Activated CD4-positive, CD25-positive, alpha-beta regulatory T cell treated with anti-CD3 and anti-CD28 coated beads, Interleukin-2, amount 50 U/mL, for 72 hours (primary cell): ENCODE measurements at regions not wholly inside any gene's neighbourhood (a gene's known extent, or its start where the extent isn't known, plus 50 kb on each side); places are given as distances from the start of the nearest gene placed in this dataset.

Source experiments
- DNase-seq: peaks from one replicate; pipeline ENCODE4 v3.0.0; 2021

GRCh38 chr13:106008540-106008939 is 526.9 kb downstream of the EFNB2 start:
- DNase-seq, result no peak

- DNase-seq, result no peak
Measured at GRCh38 chr13:106007156-106007555, 528.3 kb downstream of the EFNB2 start.

DNA sequence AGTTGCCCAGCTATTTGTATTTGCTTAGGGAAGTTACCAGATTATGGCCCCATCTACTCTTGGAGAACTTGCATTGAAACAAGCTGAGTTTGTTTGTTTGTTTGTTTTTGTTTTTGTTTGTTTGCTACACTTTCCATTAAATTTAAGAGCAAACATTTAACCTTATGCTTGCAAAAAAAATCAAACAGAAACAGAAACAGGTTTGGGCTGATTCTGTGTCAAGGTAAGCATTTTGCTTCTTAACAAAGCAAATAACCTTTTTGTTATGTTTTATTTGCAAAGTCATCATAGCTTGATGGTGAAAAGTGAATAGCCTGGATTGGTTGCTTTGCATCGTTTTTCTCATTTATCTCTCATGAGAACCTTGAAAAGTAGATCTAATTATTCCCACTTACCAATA is 531.8 kb downstream of the EFNB2 start:
- DNase-seq, result no peak

DNA sequence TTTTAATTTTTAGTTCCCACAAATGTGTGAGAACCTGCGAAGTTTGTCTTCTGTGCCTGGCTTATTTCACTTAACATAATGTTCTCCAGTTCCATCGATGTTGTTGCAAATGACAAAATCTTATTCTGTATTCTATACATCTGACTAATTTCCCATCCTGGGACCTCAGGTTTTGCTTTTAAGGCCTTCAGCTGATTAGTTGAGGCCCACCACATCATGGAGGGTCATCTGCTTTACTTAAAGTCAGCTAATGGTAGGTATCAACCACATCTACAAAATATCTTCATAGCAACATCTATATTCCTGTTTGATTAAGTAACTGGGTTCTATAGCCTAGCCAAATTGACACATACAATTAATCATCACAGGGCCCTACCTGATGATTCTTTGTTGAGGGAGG is 534.0 kb downstream of the EFNB2 start:
- no peak for DNase-seq

DNA sequence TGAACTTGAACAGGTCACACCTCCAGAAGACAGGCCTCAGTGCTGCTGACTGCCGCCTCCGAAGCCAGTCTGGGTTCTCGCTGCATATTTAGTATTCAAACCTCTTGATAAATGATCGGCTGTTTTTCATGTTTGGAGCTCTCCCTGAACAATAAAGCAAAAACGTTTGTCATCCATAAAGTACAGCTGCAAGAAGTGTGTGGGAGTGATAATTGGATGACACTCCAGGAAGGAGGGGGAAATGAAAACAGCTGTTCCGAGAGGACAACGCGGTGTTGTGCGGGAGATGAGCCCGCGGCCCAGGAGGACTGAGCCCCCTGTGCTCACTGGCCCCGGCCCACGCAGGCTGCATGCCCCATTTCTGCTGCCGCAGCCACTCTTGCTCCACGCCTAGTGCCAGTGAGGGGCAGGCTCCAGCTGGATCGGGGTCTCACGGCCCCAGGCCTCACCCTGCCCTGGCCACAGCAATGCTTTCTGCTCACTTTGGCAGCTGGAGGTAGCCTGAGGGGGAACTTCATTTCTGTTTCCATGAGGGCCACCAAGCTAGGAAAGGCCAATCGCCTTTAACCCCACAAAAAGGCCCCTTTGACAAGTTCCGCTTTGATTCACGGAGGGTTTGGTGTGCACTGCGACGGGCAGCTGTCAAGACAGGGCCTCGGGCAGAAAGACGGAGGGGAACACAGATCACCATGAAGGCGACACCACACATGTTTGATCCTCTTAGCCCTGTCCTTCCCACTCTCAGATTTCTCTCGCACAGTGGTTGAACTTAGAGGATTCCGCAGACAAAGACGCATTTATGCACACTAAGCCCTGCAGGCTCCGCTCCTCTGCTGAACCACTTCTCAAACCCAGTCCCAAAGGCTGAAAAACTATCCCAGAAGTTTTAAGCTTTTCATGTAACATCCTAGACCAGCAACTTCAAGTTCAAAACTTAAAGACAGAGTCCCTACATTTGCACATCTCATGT is 537.6 kb downstream of the EFNB2 start:
- no peak for DNase-seq

DNA sequence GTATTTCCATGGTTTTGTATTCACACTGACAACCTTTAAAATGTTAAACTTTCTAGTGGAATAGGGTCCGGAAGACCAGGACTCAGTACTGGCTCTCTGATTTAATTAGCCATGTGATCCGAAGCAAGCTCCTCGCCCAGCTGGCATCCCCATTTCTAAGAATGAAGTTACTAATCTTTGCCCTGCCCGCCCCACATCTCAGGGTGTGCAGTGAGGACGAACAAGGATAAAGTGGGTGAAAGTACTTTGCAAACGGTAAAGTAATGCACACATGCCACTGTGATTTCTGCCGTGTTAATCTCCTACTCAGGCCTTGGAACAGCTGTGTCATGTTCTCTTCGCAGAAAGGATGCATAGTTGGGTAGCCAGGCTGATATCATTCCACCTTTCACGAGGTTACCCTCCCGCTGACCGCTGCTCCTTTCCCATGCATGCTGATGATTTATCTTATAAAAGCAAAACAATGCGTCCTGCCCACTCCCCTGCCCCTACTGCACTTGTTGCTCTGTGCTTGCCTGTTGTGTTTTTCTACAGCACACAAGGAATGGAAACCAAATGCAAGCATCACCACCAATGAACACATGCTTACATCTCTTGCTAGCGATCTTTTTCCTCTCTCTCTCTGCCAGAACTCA is 539.0 kb downstream of the EFNB2 start:
- no peak for DNase-seq

GRCh38 chr13:105994340-105994739 is 541.1 kb downstream of the EFNB2 start:
- DNase-seq, result no peak

- DNase-seq, result no peak
Measured at GRCh38 chr13:105991622-105992277, 543.7 kb downstream of the EFNB2 start.

GRCh38 chr13:105991131-105991530 is 544.3 kb downstream of the EFNB2 start:
- no peak for DNase-seq

GRCh38 chr13:105990256-105990958 is 545.1 kb downstream of the EFNB2 start:
- DNase-seq, result no peak

- DNase-seq, result no peak
Measured at GRCh38 chr13:105984646-105985045, 550.8 kb downstream of the EFNB2 start.

DNA sequence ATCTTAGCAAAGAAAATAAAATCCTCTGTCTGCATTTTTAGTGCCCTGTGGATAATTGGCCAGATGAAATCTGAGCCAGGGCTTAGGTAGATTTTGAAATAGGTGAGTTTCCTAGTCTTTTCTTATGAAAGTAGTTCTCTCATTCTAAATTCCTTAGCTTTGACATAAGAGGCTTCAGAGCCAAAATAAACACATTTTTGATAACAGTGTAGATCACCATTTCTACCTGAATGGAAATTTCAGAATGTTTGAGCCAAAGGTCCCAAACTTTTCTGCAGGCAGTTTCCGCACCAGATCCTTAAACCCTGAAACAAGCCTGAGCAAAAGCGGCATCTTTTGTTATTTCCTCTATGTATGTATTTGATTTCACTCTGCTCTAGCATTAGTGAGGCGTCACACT is 551.2 kb downstream of the EFNB2 start:
- no peak for DNase-seq

- no peak for DNase-seq
Measured at GRCh38 chr13:105982219-105982930, 553.1 kb downstream of the EFNB2 start.

- DNase-seq, result no peak
Measured at GRCh38 chr13:105979131-105980011, 556.1 kb downstream of the EFNB2 start.

- DNase-seq, result no peak
Measured at GRCh38 chr13:105974380-105974779, 561.1 kb downstream of the EFNB2 start.

DNA sequence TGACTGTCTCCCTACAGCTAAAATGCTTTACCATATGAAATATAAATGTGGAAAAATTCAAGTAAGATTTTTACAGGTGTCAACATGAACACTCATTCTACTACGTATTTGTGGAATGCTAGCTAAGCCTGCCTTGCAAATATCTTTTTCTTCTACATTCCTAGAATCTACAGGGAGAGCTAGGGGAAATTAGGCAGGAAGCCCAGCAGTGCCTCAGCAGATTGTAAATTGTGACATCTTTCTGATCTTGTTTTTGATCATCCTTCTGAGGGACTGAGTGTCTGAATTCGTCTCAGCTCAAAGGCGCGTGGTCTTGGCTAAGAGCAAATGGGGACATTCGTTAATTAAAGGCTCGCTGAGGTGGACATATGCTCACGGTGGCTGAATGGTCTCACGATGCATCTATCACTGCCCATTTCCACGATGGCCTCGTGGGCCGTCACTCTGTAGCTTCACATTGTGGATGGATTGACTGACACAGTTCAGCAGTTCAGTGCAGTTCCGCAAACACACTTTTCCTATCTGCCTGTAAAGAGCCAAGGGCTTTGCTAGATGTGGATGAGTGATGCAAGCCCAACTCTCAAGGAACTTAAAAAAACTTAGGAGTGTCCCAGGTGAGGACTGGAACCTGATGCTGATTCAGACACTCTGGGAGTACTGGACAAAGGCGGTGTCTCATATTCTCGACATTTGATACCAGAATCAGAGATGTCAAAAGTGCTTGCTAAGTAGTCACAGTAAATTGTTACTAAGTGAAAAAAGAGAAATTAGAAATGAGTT is 562.5 kb downstream of the EFNB2 start:
- no peak for DNase-seq

DNA sequence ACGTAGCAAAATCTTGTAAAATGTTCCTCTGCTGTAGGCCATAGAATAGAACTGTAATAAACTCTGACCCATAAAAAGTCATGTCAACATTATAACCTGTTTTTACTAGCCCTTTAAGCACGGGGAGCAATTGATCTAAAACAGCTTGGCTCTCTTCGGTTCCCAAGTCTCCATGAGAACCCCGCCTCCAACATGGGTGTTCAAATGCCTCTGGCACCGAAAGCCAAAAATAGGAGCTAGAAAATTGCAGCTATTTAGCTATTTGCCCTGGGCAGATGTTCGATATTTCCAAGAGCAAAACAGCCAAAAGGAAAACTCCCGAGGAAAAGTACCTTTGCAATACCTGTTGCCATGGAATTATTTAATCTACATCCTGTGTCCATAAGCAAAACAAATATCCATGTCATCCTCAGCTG is 563.1 kb downstream of the EFNB2 start:
- no peak for DNase-seq

DNA sequence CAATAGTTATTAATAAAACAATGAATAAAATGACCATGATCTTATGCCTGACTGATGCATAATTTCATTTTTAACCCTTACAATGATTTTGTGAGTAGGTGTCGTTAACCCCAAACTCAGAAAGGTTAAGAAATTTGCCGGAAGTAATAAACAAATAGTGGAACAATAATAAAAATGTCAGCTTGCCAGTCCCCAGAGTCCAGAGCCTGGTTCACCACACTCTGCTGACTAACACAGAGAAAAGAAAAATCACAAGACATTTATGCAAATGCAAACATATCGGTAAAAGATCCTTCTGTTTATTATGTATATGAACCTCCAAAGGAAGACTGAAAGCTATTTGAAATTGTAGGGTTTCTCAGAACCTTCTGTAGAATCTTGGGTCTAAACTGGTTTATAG is 563.7 kb downstream of the EFNB2 start:
- no peak for DNase-seq

DNA sequence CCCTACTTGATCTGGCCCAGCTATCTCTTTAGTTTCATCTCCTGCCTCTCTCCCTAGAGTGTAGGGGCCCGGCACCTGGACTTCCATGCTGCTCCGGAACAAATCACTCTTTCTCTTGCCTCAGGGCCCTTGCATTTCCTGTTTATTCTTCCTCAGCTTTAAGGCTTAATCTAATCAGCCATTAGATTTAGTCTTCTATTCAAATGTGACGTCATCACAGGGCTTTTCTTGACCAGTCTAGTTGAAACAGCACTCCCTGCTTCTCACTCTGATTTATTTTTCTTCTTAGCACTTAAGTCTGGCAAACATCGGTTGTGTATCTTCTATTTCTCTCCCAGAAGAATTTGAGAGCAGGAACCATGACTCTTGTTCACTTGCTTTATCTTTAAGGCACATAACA is 564.1 kb downstream of the EFNB2 start:
- no peak for DNase-seq

GRCh38 chr13:105969761-105970160 is 565.7 kb downstream of the EFNB2 start:
- no peak for DNase-seq

DNA sequence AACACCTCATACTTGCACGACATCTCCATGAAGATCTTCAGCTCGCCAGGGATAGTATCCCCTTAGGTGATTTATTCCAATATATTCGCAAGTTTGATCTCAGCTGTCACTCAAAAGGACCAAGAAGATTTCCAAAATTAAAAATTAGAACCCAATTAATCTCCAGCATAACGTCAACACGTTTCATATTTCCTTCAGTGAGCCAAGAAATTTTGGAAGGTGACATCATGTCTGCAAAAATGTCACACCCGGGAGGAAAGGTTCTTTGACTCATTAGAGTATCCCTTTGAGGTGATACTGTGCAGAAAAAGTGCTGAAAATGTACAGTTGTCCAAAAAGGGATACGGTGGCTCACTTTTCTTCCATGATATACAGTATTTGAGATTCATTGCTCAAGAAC is 569.6 kb downstream of the EFNB2 start:
- no peak for DNase-seq
